Activated CD8-positive, alpha-beta memory T cell treated with anti-CD3 and anti-CD28 coated beads, Interleukin-2, amount 50 U/mL, for 1 hour (primary cell): ENCODE measurements at regions not wholly inside any gene's neighbourhood (a gene's known extent, or its start where the extent isn't known, plus 50 kb on each side); places are given as distances from the start of the nearest gene placed in this dataset.

Experiments used
- DNase-seq: peaks from one replicate; pipeline ENCODE4 v3.0.0-alpha.2; 2020; ENCODE audit errors: extremely low read depth

DNA sequence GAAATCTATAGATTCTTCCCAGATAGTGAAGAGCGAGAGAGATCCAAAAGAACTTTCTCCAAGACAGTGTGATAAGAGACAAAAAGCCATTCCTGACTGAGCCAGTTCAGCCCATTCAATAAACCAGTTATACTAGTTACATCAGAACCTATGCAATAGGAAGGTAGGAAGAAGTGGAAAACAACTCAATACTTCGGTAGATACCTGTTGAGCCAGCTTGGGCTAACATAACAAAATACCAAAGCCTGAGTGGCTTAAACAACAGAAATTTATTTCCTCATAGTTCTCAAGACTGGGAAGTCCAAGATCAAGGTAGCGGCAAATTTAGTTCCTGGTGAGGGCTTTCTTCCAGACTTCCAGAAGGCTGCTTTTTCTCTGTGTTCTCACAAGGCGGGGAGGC, 214.5 kb upstream of the GRAMD2B start:
- no peak for DNase-seq

GRCh38 chr5:126210955-126211354, 212.3 kb upstream of the GRAMD2B start:
- DNase-seq = no peak

- no peak for DNase-seq
These were observed 203.6 kb upstream of the GRAMD2B start for GRCh38 chr5:126219616-126220015.

DNA sequence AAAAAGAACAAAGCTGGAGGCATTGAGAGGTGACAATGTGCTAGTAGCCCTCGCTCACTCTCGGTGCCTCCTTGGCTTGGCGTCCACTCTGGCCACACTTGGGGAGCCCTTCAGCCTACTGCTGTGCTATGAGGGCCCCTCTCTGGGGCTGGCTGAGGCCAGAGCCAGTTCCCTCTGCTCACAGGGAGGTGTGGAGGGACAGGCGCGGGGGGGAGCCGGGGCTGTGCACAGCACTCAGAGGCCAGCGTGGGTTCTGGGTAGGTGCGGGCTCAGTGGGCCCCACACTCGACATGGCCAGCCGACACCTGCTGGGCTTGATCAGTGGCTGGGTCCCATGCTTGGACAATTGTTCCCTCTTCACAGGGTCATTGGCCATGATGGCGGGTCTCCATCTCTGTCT, 202.5 kb upstream of the GRAMD2B start:
- DNase-seq = no peak

DNA sequence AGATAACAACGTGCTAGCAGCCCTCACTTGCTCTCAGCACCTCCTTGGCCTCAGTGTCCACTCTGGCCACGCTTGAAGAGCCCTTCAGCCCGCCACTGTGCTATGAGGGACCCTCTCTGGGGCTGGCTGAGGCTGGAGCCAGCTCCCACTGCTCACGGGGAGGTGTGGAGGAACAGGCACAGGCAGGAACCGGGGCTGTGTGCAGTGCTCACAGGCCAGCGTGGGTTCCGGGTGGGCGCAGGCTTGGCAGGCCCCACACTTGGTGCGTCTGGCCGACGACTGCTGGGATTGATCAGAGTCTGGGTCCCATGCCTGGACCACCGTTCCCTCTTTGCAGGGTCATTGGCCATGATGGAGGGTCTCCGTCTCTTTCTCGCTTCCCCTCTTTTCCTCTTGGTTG, 194.3 kb upstream of the GRAMD2B start:
- DNase-seq = no peak

DNA sequence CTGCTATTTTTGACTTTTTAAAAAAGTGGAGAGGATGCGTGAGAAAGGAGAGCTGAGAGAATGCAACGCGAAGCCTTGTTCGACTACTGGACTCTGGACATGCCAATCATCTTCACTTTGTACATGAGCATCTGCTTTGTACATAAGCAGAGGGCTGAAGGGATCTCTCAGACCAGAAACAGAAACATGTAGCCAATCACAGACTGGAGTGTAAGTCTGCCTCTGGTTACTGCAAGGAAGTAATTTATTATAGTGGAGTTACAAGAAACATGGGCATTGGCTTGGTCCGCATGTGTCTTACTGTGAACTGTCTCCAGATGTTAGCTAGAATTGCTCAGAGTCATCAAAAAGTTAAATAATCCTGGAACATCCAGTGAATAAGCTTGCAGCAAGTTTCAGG, 190.0 kb upstream of the GRAMD2B start:
- no peak for DNase-seq

DNA sequence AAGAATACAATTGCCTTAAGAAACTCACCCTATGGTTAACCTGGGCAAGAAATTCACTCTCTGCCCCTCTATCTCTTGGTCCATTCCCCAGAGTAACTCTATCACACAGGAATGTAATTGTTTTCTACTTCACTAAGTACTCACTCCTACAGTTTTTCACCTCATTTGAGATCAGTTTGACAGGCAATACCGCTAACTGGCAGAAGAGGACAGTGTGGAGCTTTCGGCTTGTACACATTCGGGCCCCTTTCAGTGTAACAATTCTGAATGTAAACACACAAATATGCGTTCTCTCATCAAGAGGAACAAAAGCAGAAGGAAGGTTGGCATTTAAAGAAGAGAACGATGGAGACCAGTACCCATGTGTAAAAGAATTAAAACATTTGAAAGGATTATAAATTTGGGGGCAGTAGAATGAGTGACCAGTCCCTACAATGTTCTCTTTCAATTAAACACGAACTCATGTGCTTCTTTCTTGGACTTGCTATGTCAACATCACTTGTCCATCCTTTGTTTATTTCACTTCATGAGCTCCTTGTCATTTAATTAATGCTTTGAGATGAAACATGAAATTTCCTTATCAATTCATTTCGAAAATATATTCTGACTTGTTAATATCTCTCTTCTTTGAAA, 188.5 kb upstream of the GRAMD2B start:
- no peak for DNase-seq

DNA sequence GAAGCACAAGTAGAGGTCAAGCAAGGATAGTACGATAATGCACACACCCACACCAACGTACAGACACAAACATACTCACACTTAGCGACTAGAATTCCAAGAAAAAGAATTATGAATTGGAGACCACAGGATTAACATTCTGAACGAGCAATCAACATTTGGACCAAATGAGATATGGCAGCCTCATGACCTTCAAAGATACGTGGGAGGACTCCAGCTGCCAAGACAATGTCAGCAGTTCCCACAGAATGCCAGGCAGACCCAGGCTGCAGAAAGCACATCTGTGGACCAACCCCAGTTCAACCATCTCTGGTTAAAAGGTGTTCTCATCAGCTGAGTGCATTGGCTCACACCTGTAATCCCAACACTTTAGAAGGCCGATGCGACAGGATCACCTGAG, 187.6 kb upstream of the GRAMD2B start:
- DNase-seq = no peak

- no peak for DNase-seq
These were observed 186.2 kb upstream of the GRAMD2B start for GRCh38 chr5:126236994-126237393.

DNA sequence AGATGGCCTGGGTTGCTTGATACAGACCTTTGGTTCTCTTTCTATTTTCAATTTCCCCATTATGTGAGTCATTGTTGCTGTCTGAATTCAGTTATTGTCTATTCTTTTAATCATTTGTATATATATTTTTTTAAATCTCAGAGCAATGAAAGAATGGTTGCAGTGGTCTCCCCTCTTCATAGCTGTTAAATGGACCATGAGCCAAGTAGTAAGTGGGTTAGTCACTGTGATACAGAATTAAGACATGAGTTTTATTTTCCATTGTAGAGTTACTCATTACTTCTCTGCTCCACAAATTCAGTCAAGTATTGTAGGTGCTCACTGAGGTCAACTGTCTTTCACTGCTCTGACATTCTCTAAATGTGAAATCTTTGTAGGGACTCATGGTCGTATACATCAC, 174.6 kb upstream of the GRAMD2B start:
- DNase-seq = no peak

GRCh38 chr5:126251024-126251423, 172.2 kb upstream of the GRAMD2B start:
- no peak for DNase-seq

- no peak for DNase-seq
These were observed 169.8 kb upstream of the GRAMD2B start for GRCh38 chr5:126253406-126253805.

DNA sequence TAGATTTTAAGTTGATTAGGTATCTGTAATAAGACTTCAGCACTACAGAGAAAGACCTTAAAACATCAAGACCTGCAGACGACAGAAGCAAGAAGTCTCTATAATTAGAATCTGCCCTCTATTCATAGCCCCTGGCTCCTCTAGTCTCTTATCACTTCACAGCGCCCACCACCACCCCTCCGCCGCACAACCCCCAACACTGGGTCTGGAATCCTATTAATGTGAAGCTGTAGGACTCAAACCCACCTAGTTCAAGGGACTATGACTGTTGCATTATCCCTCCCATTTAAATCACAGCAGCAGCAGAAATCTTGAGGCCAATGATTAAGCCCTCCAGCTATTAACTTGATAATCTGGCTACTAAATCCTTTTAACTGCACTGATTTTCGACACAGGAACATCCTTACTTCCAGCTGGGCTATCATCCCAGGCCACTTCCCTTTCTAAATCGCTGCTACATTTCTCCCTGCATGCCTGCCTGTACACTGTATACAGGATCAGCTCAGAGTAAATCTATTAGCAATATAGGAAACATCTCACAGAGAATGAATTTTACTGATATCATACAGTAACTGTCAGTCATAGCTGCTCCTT, 159.5 kb upstream of the GRAMD2B start:
- DNase-seq = no peak

DNA sequence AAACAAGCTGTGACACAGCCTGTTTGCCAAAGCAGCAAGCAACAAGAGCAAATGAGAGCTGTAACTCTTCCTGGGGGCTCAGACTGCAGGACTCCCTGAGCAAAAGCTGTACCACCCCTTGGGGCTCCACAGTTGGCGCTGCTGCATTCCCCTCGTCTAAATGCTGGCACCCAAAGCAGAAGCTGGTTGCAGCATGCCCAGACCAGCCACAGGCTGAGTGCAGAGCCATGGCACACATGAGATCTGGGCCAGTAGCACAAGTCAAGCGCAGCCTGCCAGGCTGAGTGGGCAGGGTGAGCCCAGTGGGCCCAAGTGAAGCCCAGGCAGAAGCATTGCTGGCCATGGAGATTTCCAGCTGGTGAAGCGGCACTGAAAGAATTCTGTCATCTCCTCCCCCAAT, 157.3 kb upstream of the GRAMD2B start:
- DNase-seq = no peak

DNA sequence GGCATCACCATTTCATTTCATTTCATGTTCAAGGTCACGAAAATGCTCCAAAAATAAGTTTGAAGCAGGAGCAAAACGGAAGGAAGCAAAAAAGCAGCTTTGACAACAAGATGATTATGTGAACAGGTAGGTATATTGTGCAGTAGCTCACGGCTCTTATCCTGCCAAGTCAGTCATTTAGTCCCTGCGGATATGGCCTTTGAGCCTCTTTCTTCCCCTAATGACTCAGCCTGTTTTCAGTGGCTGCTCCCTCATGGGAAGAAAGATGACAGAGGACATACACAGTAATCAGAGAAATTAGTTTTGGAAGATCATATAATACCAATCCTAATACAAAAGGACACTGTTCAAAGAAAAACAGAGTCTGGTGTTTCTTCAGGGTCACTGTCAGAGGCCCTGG, 155.8 kb upstream of the GRAMD2B start:
- no peak for DNase-seq

DNA sequence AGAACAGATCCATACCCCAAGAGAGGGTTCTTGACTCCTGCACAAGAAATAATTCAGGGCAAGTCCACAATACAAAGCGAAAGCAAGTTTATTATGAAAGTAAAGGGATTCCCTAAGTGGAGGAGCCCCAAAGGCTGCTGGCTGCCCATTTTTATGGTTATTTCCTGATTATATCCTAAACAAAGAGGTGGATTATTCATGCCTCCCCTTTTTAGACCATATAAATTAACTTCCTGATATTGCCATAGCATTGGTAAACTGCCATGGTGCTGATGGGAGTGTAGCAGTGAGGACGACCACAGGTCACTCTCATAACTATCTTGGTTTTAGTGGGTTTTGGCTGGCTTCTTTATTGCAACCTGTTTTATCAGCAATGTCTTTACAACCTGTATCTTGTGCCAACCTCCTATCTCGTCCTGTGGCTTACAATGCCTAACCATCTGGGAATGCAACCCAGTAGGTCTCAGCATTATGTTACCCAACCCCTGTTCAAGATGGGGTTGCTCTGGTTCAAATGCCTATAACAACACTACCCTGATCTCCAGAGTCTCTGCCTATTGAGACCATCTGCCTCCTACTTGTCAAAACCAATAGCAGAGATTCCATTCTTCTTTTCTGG, 154.4 kb upstream of the GRAMD2B start:
- no peak for DNase-seq

DNA sequence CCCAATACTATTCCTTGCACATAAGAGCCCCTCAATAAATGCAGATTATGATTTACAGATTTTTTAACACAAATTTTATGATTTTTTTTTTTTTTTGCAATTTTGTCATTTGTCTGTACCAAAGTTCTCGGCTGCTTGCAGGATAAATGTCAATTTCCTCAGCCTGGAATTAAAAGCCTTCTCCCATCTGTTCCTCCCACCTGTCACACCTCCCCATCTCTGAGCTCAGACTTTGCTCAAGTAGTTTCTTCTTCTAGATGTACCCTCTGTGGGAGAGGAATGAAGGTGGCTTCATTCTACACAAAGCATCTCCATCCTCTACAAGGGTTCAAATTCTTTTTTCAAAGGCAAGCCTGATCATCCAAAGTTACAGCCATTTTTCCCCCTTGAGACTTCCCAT, 153.7 kb upstream of the GRAMD2B start:
- DNase-seq = no peak

GRCh38 chr5:126271141-126271540, 152.1 kb upstream of the GRAMD2B start:
- no peak for DNase-seq

DNA sequence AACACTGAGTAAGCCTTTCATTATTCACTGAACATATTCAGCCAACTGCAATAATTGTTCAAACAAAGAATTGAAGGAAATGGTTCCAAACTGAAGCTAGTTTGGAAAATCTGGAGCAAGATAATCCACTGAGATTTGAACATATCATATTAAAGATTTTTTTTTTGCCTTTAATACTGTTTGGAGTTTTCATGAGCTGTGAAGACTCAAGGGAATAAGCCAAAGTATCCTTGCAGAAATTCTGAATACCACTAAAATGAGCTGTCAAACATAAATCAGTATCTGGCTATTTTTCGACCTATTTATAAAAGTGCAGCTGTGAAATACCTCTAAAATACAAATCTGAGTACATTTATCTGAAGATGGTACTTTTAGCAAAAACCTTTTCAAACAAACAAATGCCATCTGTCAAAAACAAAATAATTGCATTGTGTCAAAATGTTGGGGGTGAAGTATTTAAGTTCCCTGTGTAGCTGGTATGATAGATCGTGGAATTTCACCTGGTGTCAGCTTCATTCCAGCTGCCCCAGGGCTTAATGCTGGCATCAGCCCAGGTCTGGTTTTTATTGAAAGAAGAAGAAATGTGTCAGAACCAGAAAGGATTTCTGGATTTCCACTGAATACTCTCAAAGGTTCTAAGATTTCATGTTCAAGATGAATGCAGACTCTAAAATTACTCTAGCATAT, 149.0 kb upstream of the GRAMD2B start:
- no peak for DNase-seq

DNA sequence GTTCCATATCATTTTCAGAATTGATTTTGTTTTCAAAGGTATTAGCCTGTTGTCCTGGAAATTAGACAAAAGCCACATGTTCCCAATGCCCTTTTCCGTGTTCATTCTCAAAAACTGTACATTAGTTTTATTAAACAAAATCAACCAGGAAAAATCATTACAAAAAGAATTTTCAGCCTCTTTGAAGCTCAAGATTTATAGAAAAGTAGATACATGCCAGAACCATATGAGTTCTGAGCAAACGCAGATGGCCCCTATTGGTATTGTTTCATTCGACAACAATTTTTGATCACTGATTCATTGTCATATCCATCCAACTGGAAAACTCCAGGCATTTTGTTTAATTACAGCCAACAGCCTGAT, 148.5 kb upstream of the GRAMD2B start:
- no peak for DNase-seq

DNA sequence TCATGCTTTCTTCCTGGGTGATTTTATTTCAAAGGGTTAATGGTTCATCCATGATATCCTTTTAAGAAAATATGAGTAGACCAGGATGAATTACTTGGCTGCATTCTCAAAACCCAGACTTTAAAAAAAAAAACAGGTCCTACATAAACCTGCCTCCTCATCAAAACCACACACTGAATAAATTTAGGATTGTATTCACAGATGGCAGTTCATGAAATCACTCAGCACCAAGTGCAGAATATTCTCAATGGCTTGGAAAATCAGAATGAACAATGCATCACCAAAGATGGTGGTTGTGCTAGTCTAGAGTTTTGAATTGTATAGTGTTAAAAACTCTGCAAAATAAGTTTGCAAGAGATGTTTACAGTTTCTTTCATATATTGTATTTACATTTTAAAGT, 145.4 kb upstream of the GRAMD2B start:
- DNase-seq = no peak

- DNase-seq = no peak
These were observed 142.9 kb upstream of the GRAMD2B start for GRCh38 chr5:126280343-126280742.

DNA sequence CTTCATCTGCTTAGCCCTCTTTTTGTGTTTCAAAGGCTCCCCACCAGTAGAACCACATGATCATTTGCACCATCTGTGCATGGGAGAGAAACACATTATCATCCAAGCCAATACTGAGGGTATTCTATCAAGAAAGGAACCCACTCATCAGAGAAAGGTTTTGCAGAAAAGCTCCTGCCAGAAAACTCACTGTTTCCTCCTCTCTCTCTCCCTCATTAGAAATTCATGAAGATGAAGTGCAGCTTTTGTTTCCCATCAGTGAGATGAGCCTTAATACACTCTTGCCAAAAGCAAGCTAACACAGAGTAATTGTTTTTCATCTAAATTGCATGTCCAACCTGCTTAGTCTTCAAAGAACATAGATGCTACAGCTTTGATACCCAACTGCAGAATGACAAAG, 142.4 kb upstream of the GRAMD2B start:
- no peak for DNase-seq
